Endothelial cell of umbilical vein (primary cell): ENCODE measurements at regions not wholly inside any gene's neighbourhood (a gene's known extent, or its start where the extent isn't known, plus 50 kb on each side); places are given as distances from the start of the nearest gene placed in this dataset.

Experiments used
- BruUV-seq: library from RNA; stranded (reverse); fragments of 400-500 nt; replicated peaks from 2 replicates; lab custom pipeline; 2021; lab: Mats Ljungman, UMichigan
- CTCF ChIA-PET: fragments of 300-600, 350-600 bp; sonication (Branson Sonifier 250); formaldehyde crosslinking; loops from one replicate; lab custom pipeline; 2021; ENCODE audit warnings: antibody characterized with exemption, inconsistent platforms; lab: Charles Lee
- POLR2A ChIA-PET: fragments of 300-600, 350-600 bp; sonication (Branson Sonifier 250); formaldehyde crosslinking; loops from one replicate; lab custom pipeline; 2021; ENCODE audit warnings: antibody characterized with exemption, inconsistent platforms; lab: Charles Lee
- DNase-seq: peaks from one replicate; pipeline ENCODE4 v3.0.0-alpha.2; 2011; ENCODE audit warnings: low read depth, low spot score
- FAIRE-seq: peaks from 2 replicates; lab custom pipeline; 2011; peaks lifted over from hg19 to GRCh38; lab: Jason Lieb, UNC
- H2AFZ ChIP-seq: 2 replicates; pipeline ENCODE4 v1.6.0; 2012; ENCODE audit warnings: low read depth, low read length, control low read depth, inconsistent platforms
- H3K27ac ChIP-seq: 2 replicates; pipeline ENCODE4 v1.5.1; 2011; ENCODE audit warnings: low read depth, mild to moderate bottlenecking, control low read depth, low read length, moderate library complexity; ENCODE audit not compliant: insufficient read depth
- H3K27me3 ChIP-seq, 2 experiments: 2 replicates each; pipeline versions ENCODE4 v1.6.0 to v1.6.1; 2011; ENCODE audit warnings: low read length in 2 of 2, mixed read lengths in 1 of 2; ENCODE audit not compliant: control insufficient read depth in 2 of 2, insufficient read depth in 2 of 2
- H3K36me3 ChIP-seq, 2 experiments: 2 replicates in 1 of 2; 3 replicates in 1 of 2; pipeline ENCODE4 v1.5.1; 2011; ENCODE audit warnings: low read length in 2 of 2, mild to moderate bottlenecking in 1 of 2, moderate library complexity in 1 of 2; ENCODE audit not compliant: control insufficient read depth in 2 of 2, insufficient read depth in 2 of 2; ENCODE audit errors: extremely low read depth in 1 of 2
- H3K4me1 ChIP-seq: 3 replicates; pipeline ENCODE4 v1.5.1; 2011; ENCODE audit warnings: mild to moderate bottlenecking, low read length; ENCODE audit not compliant: control insufficient read depth, insufficient read depth; ENCODE audit errors: extremely low read depth
- H3K4me2 ChIP-seq: 2 replicates; pipeline ENCODE4 v1.6.1; 2011; ENCODE audit warnings: low read length, control low read depth, mixed read lengths; ENCODE audit not compliant: insufficient read depth
- H3K4me3 ChIP-seq, 3 experiments: fragments of 200-600 bp in 1 of 3; sonication (generic), shearing (Covaris generic) in 1 of 3; replicated peaks in 1 of 3; 2 replicates each; pipeline ENCODE4 v1.5.1; 2011 to 2016; ENCODE audit warnings: control low read depth in 3 of 3, low read length in 3 of 3, mild to moderate bottlenecking in 2 of 3, inconsistent platforms in 1 of 3, low read depth in 1 of 3, moderate library complexity in 1 of 3; ENCODE audit not compliant: insufficient read depth in 1 of 3
- H3K79me2 ChIP-seq: 2 replicates; pipeline ENCODE4 v1.6.0; 2012; ENCODE audit warnings: low read length, inconsistent platforms; ENCODE audit not compliant: control insufficient read depth, insufficient read depth
- H3K9ac ChIP-seq: replicated peaks from 2 replicates; pipeline ENCODE3; 2011; ENCODE audit warnings: low read length, control low read depth; ENCODE audit not compliant: insufficient read depth; ENCODE audit errors: extremely low read depth
- H3K9me1 ChIP-seq: replicated peaks from 3 replicates; pipeline ENCODE4 v1.6.0; 2011; ENCODE audit warnings: mild to moderate bottlenecking, low read length; ENCODE audit not compliant: control insufficient read depth, insufficient read depth; ENCODE audit errors: extremely low read depth
- H3K9me3 ChIP-seq: replicated peaks from 2 replicates; pipeline ENCODE4 v1.5.1; 2012; ENCODE audit warnings: low read length, inconsistent platforms; ENCODE audit not compliant: control insufficient read depth, insufficient read depth
- H4K20me1 ChIP-seq: replicated peaks from 2 replicates; pipeline ENCODE3; 2011; ENCODE audit warnings: mild to moderate bottlenecking, low read length; ENCODE audit not compliant: control insufficient read depth, insufficient read depth; ENCODE audit errors: extremely low read depth
- CTCF ChIP-seq, 2 donors: IDR thresholded peaks; 1 replicate in 1 of 2; 2 replicates in 1 of 2; pipeline ENCODE4 v1.5.1; 2011; ENCODE audit warnings: low read length in 2 of 2, mild to moderate bottlenecking in 2 of 2, moderate library complexity in 2 of 2, control low read depth in 1 of 2, inconsistent platforms in 1 of 2, low read depth in 1 of 2; ENCODE audit not compliant: insufficient read depth in 1 of 2; ENCODE audit errors: extremely low read depth in 1 of 2
- EZH2 ChIP-seq: IDR thresholded peaks from 2 replicates; pipeline ENCODE4 v1.6.1; 2012; ENCODE audit warnings: borderline replicate concordance, low read depth, mild to moderate bottlenecking, moderate library complexity, low read length, inconsistent platforms; ENCODE audit not compliant: severe bottlenecking
- FOS ChIP-seq: IDR thresholded peaks from 2 replicates; pipeline ENCODE4 v1.6.1; 2011; ENCODE audit warnings: mild to moderate bottlenecking, low read length, moderate library complexity, borderline replicate concordance; ENCODE audit not compliant: insufficient read depth
- GATA2 ChIP-seq: IDR thresholded peaks from 2 replicates; pipeline ENCODE4 v1.7.0; 2011; ENCODE audit warnings: low read depth, mild to moderate bottlenecking, moderate library complexity, mixed read lengths, low read length; ENCODE audit not compliant: insufficient read length, insufficient read depth
- JUN ChIP-seq: IDR thresholded peaks from 2 replicates; pipeline ENCODE4 v1.6.1; 2011; ENCODE audit warnings: borderline replicate concordance, low read depth; ENCODE audit not compliant: insufficient read length, insufficient read depth
- MAX ChIP-seq: IDR thresholded peaks from 2 replicates; pipeline ENCODE4 v1.6.1; 2011; ENCODE audit not compliant: insufficient read depth, insufficient read length
- MYC ChIP-seq: IDR thresholded peaks from one replicate; pipeline ENCODE4 v1.6.1; 2011; ENCODE audit warnings: mild to moderate bottlenecking, low read depth, low read length
- POLR2A ChIP-seq: IDR thresholded peaks from 2 replicates; pipeline ENCODE4 v1.6.1; 2012; ENCODE audit warnings: low read depth, mild to moderate bottlenecking, control low read depth, low read length
- POLR2AphosphoS5 ChIP-seq: IDR thresholded peaks from 2 replicates; pipeline ENCODE4 v1.6.1; 2012; ENCODE audit warnings: low read depth, mild to moderate bottlenecking, control low read depth, low read length, moderate library complexity; ENCODE audit not compliant: insufficient read depth
- dilution Hi-C: fragments of 300-500 bp; cut with MboI; formaldehyde crosslinking; loops from one replicate; pipeline ENCODE4 v1.15.0; 2019; ENCODE audit warnings: low sequenced_read_pairs; ENCODE audit not compliant: extremely low pct_ligation_motif_present
- intact Hi-C: fragments of 100-400 bp; cut with micrococcal nuclease; formaldehyde crosslinking; loops from one replicate; pipeline ENCODE4 v1.10.0; 2022

GRCh38 chr4:136124251-136124745 lies 1408.0 kb downstream of the PCDH18 start:
- FAIRE-seq: no peak
- H3K9me1 ChIP-seq: no peaks in the 10 kb centered on the region
- ChIA-PET CTCF (interaction anchor here (1.1 to 1.4 kb wide), 2 partner anchors 21 to 150 kb away, joined by 3 to 6 read pairs; no protein-coding TSS in a partner anchor), POLR2A (no interaction called here)
- no peaks in the 10 kb centered on the region for H3K36me3 ChIP-seq
- TF ChIP-seq POLR2AphosphoS5: no peak
- no peak for TF ChIP-seq MAX
- no peak for TF ChIP-seq EZH2
- TF ChIP-seq GATA2: no peak
- no peak for TF ChIP-seq POLR2A
- no peak for TF ChIP-seq FOS
- TF ChIP-seq MYC: no peak
- no peak for TF ChIP-seq JUN
- no peak for TF ChIP-seq CTCF (IDR thresholded peaks at IDR 0.05; ENCODE audit: extremely low read depth in 1 of 2, insufficient read depth in 1 of 2, low read depth in 1 of 2, low read length in 2 of 2)
- dilution Hi-C loops: no loop called here
- no peaks in the 10 kb centered on the region for H3K79me2 ChIP-seq
- DNase-seq: no peak
- intact Hi-C loops: no loop called here
- BruUV-seq: no TSS peak
- H3K9me3 ChIP-seq: no peaks in the 10 kb centered on the region
- H3K9ac ChIP-seq: no peak overlapping the region
- H3K4me3 ChIP-seq: no peak overlapping the region
- H2AFZ ChIP-seq: no peak overlapping the region
- no peaks in the 10 kb centered on the region for H3K4me1 ChIP-seq
- H3K4me2 ChIP-seq: no peak overlapping the region
- no peaks in the 10 kb centered on the region for H4K20me1 ChIP-seq
- H3K27ac ChIP-seq: no peak overlapping the region
- no peaks in the 10 kb centered on the region for H3K27me3 ChIP-seq
